GM10248 (cell line): ENCODE measurements at regions not wholly inside any gene's neighbourhood (a gene's known extent, or its start where the extent isn't known, plus 50 kb on each side); places are given as distances from the start of the nearest gene placed in this dataset.

Experiments
- CTCF ChIA-PET: fragments of 300-600 bp; sonication (Branson Sonifier 250); formaldehyde crosslinking; extraction: SDS; loops from one replicate; lab custom pipeline; 2021; ENCODE audit warnings: antibody characterized with exemption; lab: Yijun Ruan, JAX
- POLR2A ChIA-PET: fragments of 350-650 bp; sonication (Branson Sonifier 250); formaldehyde crosslinking; extraction: SDS; loops from one replicate; lab custom pipeline; 2020; ENCODE audit warnings: antibody characterized with exemption; lab: Yijun Ruan, JAX
- DNase-seq: peaks from one replicate; pipeline ENCODE4 v3.0.0; 2012; ENCODE audit errors: extremely low spot score
- TF ChIP-seq, protein P1 (sequence below): IDR thresholded peaks from 2 replicates; pipeline ENCODE4 v1.5.1; 2012; ENCODE audit warnings: mild to moderate bottlenecking, low read depth; ENCODE audit errors: extremely low read depth, missing control alignments, control extremely low read depth

DNA sequence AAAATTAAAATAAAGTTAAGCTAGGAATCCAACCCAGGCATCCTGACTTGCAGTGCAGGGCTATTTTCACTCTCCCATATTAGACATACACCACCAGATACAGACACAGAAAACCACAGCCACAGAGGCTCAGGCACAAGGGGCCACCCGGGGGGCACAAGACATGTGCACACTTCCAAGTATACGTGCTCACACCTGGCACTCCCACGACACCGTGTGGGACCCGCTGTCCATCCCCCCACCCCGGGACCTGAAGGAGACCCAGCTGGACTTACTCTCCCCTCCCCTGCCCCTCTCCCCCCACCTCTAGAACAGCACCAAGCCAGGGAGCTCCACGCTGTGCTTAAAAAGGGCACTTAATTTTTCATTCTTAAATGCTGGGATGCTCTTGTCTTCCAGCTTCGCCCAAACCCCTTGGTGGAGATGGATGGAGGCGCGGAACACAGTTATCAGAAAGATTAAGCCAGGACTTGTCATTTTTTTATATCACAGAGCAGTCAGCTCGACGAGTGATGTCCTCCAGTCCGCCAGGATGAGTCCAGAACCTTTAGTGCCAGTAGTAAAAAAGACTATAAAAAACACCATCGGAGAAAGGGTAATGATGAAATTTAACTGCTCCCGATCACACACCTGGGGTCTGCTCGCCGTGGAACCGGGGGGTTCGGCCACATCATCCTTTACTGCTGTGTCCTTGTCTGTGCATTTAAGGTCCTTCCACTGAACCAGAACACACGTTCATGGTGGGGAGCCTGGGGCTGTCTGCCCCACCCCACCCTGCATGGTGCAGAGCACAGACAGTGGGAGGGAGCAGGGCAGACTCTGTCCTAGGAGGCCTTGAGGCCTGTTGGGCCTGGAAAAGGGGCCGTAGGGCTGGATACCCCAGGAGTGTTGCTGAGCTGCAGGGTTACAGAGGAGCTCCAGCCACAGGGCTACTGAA is 73.3 kb upstream of the LHX1 start:
- ChIA-PET POLR2A (no interaction called here), CTCF (interaction anchor here (1.2 kb wide), 1 partner anchor 9 kb away, joined by 5 read pairs; no protein-coding TSS in a partner anchor)
- TF ChIP-seq, protein P1, sequence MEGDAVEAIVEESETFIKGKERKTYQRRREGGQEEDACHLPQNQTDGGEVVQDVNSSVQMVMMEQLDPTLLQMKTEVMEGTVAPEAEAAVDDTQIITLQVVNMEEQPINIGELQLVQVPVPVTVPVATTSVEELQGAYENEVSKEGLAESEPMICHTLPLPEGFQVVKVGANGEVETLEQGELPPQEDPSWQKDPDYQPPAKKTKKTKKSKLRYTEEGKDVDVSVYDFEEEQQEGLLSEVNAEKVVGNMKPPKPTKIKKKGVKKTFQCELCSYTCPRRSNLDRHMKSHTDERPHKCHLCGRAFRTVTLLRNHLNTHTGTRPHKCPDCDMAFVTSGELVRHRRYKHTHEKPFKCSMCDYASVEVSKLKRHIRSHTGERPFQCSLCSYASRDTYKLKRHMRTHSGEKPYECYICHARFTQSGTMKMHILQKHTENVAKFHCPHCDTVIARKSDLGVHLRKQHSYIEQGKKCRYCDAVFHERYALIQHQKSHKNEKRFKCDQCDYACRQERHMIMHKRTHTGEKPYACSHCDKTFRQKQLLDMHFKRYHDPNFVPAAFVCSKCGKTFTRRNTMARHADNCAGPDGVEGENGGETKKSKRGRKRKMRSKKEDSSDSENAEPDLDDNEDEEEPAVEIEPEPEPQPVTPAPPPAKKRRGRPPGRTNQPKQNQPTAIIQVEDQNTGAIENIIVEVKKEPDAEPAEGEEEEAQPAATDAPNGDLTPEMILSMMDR: no peak
- no peak for DNase-seq

DNA sequence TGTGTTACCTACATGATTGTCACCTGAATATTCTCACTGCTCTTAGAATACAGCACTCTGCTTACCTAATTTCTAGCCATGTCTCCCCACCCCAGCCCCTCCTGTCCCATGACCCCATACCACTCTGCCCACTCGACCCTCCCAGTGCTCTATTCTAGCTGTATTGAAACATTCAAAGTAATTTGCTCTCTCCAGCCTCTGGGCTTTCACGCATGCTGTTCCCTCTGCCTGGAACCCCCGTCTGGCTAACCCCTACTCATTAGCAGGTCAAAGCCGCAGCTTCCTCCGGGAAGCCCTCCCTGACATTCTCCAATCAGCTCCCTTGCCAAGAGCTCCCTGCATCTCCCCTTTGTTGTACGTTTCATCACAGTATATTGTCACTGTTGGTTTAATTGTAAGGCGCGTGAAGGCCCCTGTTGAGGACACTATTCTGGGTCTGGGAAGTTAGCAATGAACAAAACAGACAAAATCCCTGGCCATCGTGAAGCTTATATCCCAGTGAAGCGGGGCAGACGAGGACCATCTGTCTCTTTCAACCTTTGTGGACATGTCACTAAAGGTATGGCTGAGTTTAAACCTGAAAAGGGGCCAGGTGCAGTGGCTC is 72.3 kb upstream of the LHX1 start:
- no peak for DNase-seq
- CTCF ChIA-PET: interaction anchor here (0.8 kb wide), 1 partner anchor 15 kb away, joined by 3 read pairs; no protein-coding TSS in a partner anchor
- POLR2A ChIA-PET: no interaction called here
- TF ChIP-seq, protein P1: no peak

DNA sequence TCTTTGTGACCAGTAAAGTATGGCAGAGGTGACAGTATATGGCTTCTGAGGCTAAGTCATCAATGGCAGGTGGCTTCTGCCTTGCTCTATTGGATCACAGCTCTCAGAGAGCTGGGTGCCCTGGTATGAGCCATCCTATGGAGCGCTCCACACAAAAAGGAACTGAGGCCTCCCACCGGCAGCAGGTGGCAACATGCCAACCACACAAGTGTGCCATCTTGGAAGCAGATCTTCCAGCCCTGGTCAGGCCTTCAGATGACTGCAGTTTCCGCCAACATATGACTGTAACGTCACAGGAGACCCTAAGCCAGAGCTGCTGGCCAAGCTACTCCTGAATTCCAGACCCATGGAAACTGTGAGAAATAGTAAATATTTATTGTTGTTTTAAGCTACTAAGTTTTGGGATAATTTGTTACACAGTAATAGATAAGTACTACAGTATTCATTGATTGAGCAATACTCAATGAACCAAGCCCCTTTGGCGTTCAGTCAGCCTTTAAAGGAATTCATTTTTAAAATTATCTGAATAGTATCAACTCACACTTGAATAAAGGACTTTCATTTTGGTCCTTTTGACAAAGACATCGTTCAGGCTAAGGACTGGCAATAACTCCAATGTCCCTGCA is 69.4 kb upstream of the LHX1 start:
- POLR2A ChIA-PET: interaction anchor here (0.5 to 0.6 kb wide), 3 partner anchors 8 to 156 kb away, joined by 3 to 6 read pairs (median 3); no protein-coding TSS in a partner anchor
- CTCF ChIA-PET: no interaction called here
- DNase-seq: no peak
- TF ChIP-seq, protein P1: no peak

DNA sequence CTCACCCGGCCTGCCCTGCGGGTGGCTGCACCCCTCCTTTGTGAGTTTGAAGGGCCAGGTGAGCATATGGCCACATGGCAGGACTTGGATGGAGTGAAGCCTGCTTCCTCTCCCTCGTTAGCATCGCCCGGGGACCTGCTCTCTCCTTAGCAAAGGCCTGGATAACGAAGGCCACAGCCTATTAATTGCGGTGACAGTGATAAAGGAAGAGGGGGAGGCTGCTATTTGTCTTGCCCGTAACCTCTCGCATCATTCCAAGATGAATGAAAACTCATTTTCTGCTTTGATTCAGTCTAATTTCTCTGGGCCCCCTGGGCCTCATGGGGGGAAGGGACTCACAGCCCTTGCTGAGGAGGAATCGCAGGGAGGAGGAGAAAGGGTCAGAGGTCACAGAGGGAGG is 68.5 kb upstream of the LHX1 start:
- CTCF ChIA-PET: no interaction called here

DNA sequence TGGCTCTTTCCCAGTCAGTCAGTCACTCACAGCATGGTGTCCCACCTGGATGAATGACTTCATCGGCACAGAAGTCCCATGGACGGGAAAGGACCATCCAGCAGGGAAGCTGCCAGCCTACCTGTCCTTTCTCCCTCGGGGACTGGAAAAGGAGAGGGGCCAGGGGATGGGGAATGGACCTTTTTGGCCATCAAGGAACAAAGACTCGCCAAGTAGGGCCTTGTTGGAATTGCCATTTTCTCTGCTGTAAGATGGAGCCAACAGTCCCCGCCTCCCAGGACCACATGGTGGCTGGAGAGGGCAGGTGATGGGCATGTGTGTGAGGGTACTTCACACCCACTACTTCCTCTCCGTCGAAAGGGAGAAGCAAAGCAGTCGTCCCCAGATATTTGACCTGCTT is 67.8 kb upstream of the LHX1 start:
- no peak for DNase-seq
- TF ChIP-seq, protein P1: no peak
- POLR2A ChIA-PET: no interaction called here
- CTCF ChIA-PET: no interaction called here

More for the DNA sequence above, 68.5 kb upstream of the LHX1 start:
- no peak for DNase-seq
- TF ChIP-seq, protein P1: no peak
- POLR2A ChIA-PET: no interaction called here

DNA sequence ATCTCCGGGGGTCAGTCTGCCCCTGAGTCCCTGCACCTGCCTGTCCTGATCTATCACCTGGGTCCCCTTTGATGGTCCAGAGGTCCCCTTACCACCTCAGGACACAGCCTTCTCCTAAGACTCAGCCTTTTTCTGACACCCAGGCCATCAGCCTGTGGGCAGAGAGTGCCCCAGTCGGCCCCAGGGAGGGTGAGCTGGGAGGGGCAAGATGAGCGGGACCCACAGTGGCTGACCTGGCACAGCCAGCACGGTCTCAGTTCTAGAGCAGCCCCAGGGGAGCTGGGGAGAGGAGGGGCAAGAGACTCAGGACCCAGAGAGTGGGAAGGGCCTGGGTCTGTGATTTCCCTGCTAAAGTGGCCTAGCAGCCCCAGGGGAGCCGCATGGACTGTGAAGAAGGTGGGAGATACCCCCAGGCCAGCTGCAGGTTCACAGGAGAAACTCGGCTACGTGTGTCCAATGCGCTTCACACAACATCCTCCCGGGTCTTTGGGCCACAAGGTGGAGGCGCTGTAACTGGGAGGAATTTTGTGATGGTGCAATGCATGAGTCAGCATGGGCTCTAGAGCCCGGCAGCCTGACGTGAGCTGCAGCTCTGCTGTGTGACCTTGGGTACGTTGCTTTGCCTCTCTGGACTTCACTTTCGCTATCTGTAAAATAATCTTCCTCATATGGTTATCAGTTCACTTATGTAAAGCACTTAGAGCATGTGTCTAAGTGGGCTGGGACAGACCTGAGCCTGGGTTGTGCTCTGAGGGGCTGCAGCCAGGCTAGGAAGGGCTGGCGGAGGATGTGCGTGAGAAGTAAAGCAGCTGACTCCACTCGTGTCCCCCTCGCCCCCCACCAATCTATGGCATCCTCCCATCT is 67.2 kb upstream of the LHX1 start:
- ChIA-PET POLR2A (no interaction called here), CTCF (no interaction called here)
- no peak for DNase-seq
- TF ChIP-seq, protein P1: no peak
